GM19452 (cell line): ENCODE measurements at regions not wholly inside any gene's neighbourhood (a gene's known extent, or its start where the extent isn't known, plus 50 kb on each side); places are given as distances from the start of the nearest gene placed in this dataset.

Experiments
- ATAC-seq: cut with Tn5 transposase; IDR thresholded peaks from one replicate; pipeline ENCODE4 v1.9.1; 2021; ENCODE audit not compliant: unreplicated experiment

DNA sequence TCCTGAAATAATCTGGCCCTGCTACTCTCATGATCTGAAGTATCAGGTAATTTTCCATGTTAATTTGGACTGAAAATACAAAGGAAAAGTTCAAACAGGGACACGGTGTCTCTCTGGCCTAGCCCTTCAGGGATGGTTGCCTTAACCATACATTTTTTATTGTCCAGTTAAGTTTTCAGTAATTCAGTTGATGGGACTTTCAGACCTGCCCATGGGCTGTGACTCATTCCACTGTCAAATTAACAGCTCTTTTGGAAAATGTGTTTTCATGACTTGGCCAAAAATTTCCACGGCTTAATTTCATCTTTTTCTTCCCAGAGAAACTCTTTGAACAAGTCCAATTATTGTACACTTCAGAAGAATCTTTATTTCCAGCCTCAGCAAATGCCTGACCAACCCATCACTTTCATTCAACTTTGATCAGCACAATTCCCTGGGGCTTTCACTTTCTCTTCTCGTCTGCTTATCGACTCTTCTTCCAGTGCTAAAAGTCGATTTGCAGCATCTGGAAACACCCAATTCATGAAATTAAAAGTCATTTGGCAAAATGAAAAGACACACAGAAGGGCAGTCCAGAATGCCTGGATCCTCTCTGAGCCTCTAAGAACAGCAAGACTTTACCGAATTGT is 293.9 kb downstream of the RAB28 start:
- no peak for ATAC-seq

GRCh38 chr4:13184199-13184598 is 299.9 kb downstream of the RAB28 start:
- no peak for ATAC-seq

- no peak for ATAC-seq
Observed at GRCh38 chr4:13182133-13182532, 302.0 kb downstream of the RAB28 start.

DNA sequence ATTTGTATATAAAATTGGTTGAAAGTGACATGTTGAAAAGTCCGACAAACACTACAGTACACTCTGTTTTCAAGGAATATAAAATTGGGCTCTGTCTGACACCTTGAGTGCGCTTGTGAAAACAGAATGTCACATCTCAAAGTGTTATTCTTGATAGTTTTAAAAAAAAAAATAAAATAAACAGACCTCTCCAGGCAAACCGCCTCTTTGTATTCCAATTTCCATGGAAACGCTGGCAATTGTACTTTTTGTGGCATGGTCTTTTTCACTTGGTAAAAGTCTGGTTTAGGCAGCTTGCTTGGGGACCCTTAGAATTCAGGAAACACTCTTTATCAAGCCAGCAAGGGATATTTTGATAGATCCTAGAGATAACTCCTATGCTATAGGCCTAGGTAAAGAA is 302.5 kb downstream of the RAB28 start:
- no peak for ATAC-seq

DNA sequence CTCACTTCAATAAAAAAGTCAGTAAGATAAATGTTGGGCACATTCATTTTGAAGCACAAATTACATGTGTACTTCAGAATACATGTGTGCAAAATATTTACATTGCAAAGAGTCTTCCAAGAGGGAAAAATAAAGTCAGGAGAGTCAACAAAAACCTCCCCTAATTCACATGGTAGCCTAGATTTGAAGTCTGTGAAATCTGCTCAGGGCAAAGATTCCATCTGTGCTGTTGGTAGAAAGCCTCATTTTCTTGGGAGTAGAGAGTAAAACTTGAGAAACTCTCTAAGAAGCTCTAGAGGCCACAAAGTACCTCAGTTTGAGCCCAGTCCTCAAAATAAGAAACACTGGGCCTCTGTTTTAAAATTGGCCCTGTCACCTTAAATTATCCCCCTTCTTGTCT is 303.4 kb downstream of the RAB28 start:
- no peak for ATAC-seq

GRCh38 chr4:13178621-13179020 is 305.5 kb downstream of the RAB28 start:
- ATAC-seq: no peak

DNA sequence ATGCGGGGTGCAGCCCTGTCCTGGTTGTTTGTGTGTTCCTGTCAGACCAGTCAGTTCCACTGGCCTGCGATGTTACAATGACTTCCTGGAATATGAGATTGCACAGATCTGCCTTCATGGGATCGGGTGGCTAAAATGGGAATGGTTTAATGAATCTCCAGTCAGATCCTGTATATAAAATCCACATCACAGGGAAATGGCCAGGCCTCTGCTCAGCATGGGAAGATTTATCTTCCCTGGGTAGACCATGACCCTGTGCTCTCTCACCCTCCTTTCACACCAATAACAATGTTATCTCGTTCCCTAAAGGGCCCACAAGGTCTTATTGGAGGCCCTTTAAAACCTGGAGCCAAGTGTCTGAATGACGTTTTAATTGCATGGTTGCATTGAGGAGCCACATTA is 307.4 kb downstream of the RAB28 start:
- ATAC-seq: no peak

DNA sequence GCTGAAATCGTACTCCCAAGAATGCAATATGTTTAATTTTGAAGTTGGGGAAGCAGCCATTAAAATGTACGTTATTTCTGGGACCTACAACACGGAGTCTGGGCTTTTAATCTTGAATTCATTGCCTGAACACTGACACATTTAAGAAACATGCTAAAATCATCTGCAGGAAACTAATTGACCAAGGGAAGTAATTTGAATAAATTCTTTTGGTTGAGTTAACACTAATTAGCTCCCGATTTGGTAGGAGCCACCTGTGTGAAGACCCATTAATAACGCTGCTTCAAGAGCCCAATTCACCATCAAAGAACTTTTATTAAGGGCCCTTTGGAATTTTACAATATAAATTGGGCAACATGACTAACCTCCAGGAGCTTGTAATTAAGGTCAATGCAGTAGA is 309.2 kb downstream of the RAB28 start:
- no peak for ATAC-seq

- ATAC-seq: no peak
Observed at GRCh38 chr4:13174001-13174400, 310.1 kb downstream of the RAB28 start.

GRCh38 chr4:13171292-13172057 is 312.7 kb downstream of the RAB28 start:
- no peak for ATAC-seq

- no peak for ATAC-seq
Observed at GRCh38 chr4:13169731-13170525, 314.2 kb downstream of the RAB28 start.

DNA sequence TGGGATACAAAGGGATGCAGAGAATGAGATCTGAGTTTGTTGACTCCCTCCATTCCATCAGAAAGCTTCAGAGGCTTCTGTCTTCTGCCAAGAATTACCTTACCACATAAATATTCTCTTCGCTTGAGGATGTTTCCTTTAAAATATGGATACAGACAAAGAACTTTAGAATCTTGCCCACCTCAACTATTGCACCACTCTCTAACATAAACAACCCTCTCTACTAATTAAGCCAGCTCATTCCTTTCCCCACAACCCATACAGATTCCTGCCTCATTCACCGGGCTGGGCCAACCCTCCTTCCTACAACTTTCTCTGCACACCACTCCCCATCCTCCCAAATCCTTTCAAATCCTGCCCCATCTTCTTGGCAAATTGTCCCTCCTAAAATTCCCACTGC is 315.8 kb downstream of the RAB28 start:
- ATAC-seq: no peak

- no peak for ATAC-seq
Observed at GRCh38 chr4:13166214-13166613, 317.9 kb downstream of the RAB28 start.

GRCh38 chr4:13164783-13165331 is 319.3 kb downstream of the RAB28 start:
- no peak for ATAC-seq

- no peak for ATAC-seq
Observed at GRCh38 chr4:13162886-13163285, 321.3 kb downstream of the RAB28 start.

DNA sequence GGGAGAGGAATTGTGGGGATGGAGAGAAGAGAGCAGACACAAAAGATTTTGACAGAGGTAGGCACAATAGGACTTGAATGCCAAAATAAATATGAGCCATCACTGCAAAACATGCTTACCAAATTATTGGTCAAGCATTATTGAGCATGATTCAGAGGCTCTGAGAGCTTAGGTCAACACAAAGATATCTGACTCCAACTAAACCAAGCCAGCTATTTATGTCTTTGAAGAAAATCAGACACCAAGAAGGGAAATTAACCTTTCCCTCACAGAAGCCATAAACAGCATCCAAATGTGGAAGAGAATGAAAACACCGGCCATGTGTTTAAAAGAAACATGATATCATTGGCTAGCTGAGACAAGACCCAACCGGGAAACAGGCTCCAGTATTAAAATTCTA is 323.2 kb downstream of the RAB28 start:
- ATAC-seq: no peak

DNA sequence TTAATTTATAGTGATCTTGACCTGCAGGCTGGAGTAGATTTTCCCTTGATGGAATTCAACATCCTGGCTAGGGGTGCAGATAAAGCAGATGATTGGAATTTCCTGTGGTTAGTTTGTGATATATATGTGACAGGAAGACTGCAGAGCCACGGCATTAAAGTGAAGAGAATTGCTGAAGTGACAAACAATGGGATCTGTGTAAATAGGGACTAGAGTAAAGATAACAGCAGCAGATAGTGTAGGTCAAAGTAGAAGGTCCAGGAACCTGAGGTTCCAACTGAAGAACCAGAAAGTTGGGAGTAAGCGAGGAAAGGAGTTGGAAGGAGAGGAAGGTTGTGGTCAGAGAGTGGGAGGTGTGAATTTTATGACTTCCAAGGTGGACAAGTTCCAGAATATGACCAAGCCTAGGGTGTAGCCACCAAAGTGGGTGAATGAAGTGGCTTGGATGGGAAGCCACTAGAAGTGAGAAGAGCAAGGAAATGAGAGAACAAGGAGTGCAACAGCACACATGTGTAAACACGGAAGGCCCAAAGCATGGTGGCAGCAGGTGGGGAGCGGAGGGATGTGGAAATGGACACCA is 325.0 kb downstream of the RAB28 start:
- ATAC-seq: no peak

DNA sequence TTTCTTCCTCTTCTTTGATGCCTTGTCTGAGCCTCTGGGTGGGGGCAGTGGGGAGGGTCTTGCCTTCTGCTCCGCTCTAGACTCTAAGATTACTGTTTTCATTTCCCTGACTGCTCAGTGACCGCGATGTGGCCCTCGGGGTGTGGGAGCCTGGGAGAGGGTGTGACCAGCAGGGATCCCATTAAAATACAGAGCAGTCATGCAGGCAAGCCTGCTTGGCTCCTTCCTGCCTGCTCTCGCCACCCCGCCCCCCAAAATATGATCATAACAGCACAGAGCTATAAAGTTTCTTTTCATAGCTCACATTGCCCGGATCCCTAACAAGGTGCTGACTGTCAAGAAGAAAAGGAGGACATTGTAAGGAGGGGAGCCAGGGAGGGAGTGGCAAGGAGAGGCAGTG is 332.9 kb downstream of the RAB28 start:
- ATAC-seq: no peak

DNA sequence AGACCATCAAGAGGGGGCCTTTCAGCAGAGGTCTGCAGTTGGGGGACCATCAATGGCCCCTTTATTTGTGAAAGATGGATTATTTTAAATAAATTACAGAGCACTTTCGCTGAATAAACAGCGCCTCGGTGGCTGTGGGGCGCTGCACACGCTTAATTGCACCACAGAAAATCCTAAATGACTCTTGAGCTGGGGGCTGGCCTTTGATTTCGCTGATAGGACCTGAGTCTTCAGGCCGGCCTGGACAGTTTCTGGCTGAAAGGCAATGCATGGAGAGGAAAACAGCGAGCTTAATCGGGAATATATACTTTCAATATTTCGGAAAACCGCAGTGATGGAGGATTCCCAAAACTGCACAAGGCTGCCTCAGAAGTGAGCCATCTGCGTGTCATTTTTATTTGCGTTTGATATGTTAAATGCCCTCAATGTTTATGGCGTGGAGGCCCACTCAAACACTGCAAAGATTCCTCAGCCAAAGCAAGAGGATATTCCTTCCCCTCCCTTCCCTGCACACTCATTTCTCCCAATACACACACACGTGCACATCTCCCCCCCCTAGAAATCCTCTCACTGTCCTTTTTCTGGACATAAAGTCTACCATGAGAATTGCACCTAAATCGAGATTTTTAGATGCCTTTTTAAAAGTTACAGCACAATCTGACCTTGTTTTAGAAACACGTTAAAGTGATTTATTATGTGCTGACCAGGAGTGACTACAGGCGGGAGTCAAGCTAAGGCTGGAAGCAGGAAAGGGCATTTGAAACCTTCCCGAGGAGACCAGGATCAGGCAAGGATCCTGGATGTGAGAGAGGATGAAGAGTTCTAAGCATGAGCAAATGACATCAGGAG is 340.7 kb downstream of the RAB28 start:
- no peak for ATAC-seq

GRCh38 chr4:13142726-13143125 is 341.4 kb downstream of the RAB28 start:
- ATAC-seq: no peak
